ENCODE measurements at regions not wholly inside any gene's neighbourhood (a gene's known extent, or its start where the extent isn't known, plus 50 kb on each side); places are given as distances from the start of the nearest gene placed in this dataset.

GRCh38 chr10:88110822-88111221 lies 247.4 kb downstream of the PTEN start:
- DNase-seq, result peak; percentile 27

- no peak for DNase-seq
These were observed 247.9 kb downstream of the PTEN start for GRCh38 chr10:88111294-88111693.

GRCh38 chr10:88113232-88113631 lies 249.8 kb downstream of the PTEN start:
- DNase-seq, result no peak

GRCh38 chr10:88113657-88114272 lies 250.3 kb downstream of the PTEN start:
- no peak for DNase-seq

- peak; percentile 90 for DNase-seq
These were observed 250.9 kb downstream of the PTEN start for GRCh38 chr10:88114368-88114767.

- no peak for DNase-seq
These were observed 252.0 kb downstream of the PTEN start for GRCh38 chr10:88115407-88115806.

GRCh38 chr10:88115968-88116367 lies 252.5 kb downstream of the PTEN start:
- no peak for DNase-seq

- DNase-seq, result no peak
These were observed 253.1 kb downstream of the PTEN start for GRCh38 chr10:88116481-88116880.

GRCh38 chr10:88116971-88117626 lies 253.7 kb downstream of the PTEN start:
- no peak for DNase-seq

GRCh38 chr10:88117869-88118632 lies 254.6 kb downstream of the PTEN start:
- DNase-seq, result peak; percentile 51

GRCh38 chr10:88118729-88119128 lies 255.3 kb downstream of the PTEN start:
- DNase-seq, result no peak

GRCh38 chr10:88119160-88119559 lies 255.7 kb downstream of the PTEN start:
- DNase-seq, result peak; percentile 64

GRCh38 chr10:88120075-88120474 lies 256.6 kb downstream of the PTEN start:
- DNase-seq, result no peak

GRCh38 chr10:88120599-88121333 lies 257.3 kb downstream of the PTEN start:
- DNase-seq, result no peak

GRCh38 chr10:88121361-88121760 lies 257.9 kb downstream of the PTEN start:
- DNase-seq, result no peak

- DNase-seq, result no peak
These were observed 258.7 kb downstream of the PTEN start for GRCh38 chr10:88122145-88122544.

- no peak for DNase-seq
These were observed 259.2 kb downstream of the PTEN start for GRCh38 chr10:88122576-88122975.

GRCh38 chr10:88125766-88126165 lies 262.3 kb downstream of the PTEN start:
- no peak for DNase-seq

GRCh38 chr10:88126699-88127098 lies 263.3 kb downstream of the PTEN start:
- no peak for DNase-seq

- DNase-seq, result no peak
These were observed 263.8 kb downstream of the PTEN start for GRCh38 chr10:88127269-88127668.

GRCh38 chr10:88127766-88128165 lies 264.3 kb downstream of the PTEN start:
- no peak for DNase-seq

GRCh38 chr10:88129013-88129412 lies 265.6 kb downstream of the PTEN start:
- DNase-seq, result no peak

GRCh38 chr10:88130912-88131311 lies 267.5 kb downstream of the PTEN start:
- no peak for DNase-seq
